OCI-LY1 (cell line): ENCODE measurements at regions not wholly inside any gene's neighbourhood (a gene's known extent, or its start where the extent isn't known, plus 50 kb on each side); places are given as distances from the start of the nearest gene placed in this dataset.

Experiments used
- H2AFZ ChIP-seq: fragments of 200-600 bp; sonication (generic), shearing (Covaris generic); 2 replicates; pipeline ENCODE4 v1.6.0; 2014; ENCODE audit warnings: antibody characterized with exemption, mild to moderate bottlenecking, low read length
- H3F3A ChIP-seq: fragments of 200-600 bp; sonication (generic), shearing (Covaris generic); 2 replicates; pipeline ENCODE4 v1.6.0; 2014; ENCODE audit warnings: mild to moderate bottlenecking, antibody characterized with exemption, low read length, moderate library complexity; ENCODE audit not compliant: insufficient read depth
- H3K27ac ChIP-seq: fragments of 200-600 bp; sonication (generic); 2 replicates; pipeline ENCODE4 v1.5.1; 2014; ENCODE audit warnings: low read length, mixed run types, mild to moderate bottlenecking, low read depth; ENCODE audit not compliant: poor library complexity, severe bottlenecking
- H3K27me3 ChIP-seq: fragments of 200-600 bp; sonication (generic); 2 replicates; pipeline ENCODE4 v1.6.0; 2014; ENCODE audit warnings: antibody characterized with exemption, mild to moderate bottlenecking, low read length, moderate library complexity; ENCODE audit not compliant: insufficient read depth
- H3K36me3 ChIP-seq: fragments of 200-600 bp; sonication (generic); 2 replicates; pipeline ENCODE4 v1.6.1; 2014; ENCODE audit warnings: mild to moderate bottlenecking, antibody characterized with exemption, low read length, moderate library complexity, mixed read lengths; ENCODE audit not compliant: insufficient read depth
- H3K4me1 ChIP-seq: fragments of 200-600 bp; sonication (generic); 2 replicates; pipeline ENCODE4 v1.5.1; 2014; ENCODE audit warnings: mild to moderate bottlenecking, low read length, moderate library complexity; ENCODE audit not compliant: insufficient read depth, severe bottlenecking
- H3K4me2 ChIP-seq: fragments of 200-600 bp; sonication (generic), shearing (Covaris generic); 2 replicates; pipeline ENCODE4 v1.6.1; 2014; ENCODE audit warnings: low read length
- H3K4me3 ChIP-seq: fragments of 200-600 bp; sonication (generic); 2 replicates; pipeline ENCODE4 v1.5.1; 2014; ENCODE audit warnings: low read length, low read depth, mild to moderate bottlenecking, mixed read lengths; ENCODE audit not compliant: poor library complexity, severe bottlenecking
- H3K79me2 ChIP-seq: fragments of 200-600 bp; shearing (Covaris generic); 2 replicates; pipeline ENCODE4 v1.6.1; 2016; ENCODE audit warnings: mixed run types, low read length, mixed read lengths; ENCODE audit not compliant: insufficient read depth
- H3K9ac ChIP-seq: fragments of 200-600 bp; sonication (generic), shearing (Covaris generic); 2 replicates; pipeline ENCODE4 v1.6.1; 2014; ENCODE audit warnings: mild to moderate bottlenecking, low read length, mixed read lengths
- H3K9me2 ChIP-seq: fragments of 200-600 bp; sonication (generic), shearing (Covaris generic); 2 replicates; pipeline ENCODE4 v1.6.1; 2014; ENCODE audit warnings: low read depth, mild to moderate bottlenecking, low read length, mixed read lengths
- H3K9me3 ChIP-seq: fragments of 200-600 bp; shearing (Covaris generic); 2 replicates; pipeline ENCODE4 v1.6.1; 2014; ENCODE audit warnings: low read length, mixed read lengths
- H4K20me1 ChIP-seq: fragments of 200-600 bp; sonication (generic), shearing (Covaris generic); 2 replicates; pipeline ENCODE4 v1.6.0; 2016; ENCODE audit warnings: mild to moderate bottlenecking, low read length; ENCODE audit not compliant: insufficient read depth
- CTCF ChIP-seq: fragments of 200-600 bp; sonication (generic), shearing (Covaris generic); IDR thresholded peaks from 2 replicates; pipeline ENCODE4 v1.5.1; 2017; ENCODE audit warnings: mild to moderate bottlenecking, antibody characterized with exemption, low read length, moderate library complexity, mixed read lengths
- EZH2 ChIP-seq: fragments of 200-600 bp; sonication (generic), shearing (Covaris generic); IDR thresholded peaks from 2 replicates; pipeline ENCODE4 v1.8.0; 2017; ENCODE audit warnings: borderline replicate concordance, mixed run types, mild to moderate bottlenecking, antibody characterized with exemption, low read length, moderate library complexity, mixed read lengths

- Histone ChIP-seq H3K9me2 (no peaks in the 10 kb centered on the region), H3K79me2 (no peaks in the 10 kb centered on the region), H3F3A (no peaks in the 10 kb centered on the region), H3K27ac (no peak overlapping the region), H4K20me1 (no peaks in the 10 kb centered on the region), H3K9ac (no peak overlapping the region), H3K4me3 (no peak overlapping the region), H3K4me2 (no peak overlapping the region), H3K9me3 (no peaks in the 10 kb centered on the region), H3K27me3 (no peaks in the 10 kb centered on the region), H3K4me1 (no peaks in the 10 kb centered on the region), H2AFZ (no peak overlapping the region), H3K36me3 (no peaks in the 10 kb centered on the region)
- TF ChIP-seq EZH2 (no peak), CTCF (no peak)
Measured at GRCh38 chr2:51695531-51695930, 663.6 kb upstream of the NRXN1 start.

GRCh38 chr2:51693640-51694039, 661.7 kb upstream of the NRXN1 start:
- H3K9ac ChIP-seq = no peak overlapping the region
- no peaks in the 10 kb centered on the region for H3F3A ChIP-seq
- H3K4me3 ChIP-seq = no peak overlapping the region
- H3K4me1 ChIP-seq = no peaks in the 10 kb centered on the region
- no peaks in the 10 kb centered on the region for H3K9me2 ChIP-seq
- no peak overlapping the region for H3K4me2 ChIP-seq
- TF ChIP-seq EZH2 (no peak), CTCF (no peak)
- no peaks in the 10 kb centered on the region for H3K9me3 ChIP-seq
- H3K27ac ChIP-seq = no peak overlapping the region
- H2AFZ ChIP-seq = no peak overlapping the region
- H4K20me1 ChIP-seq = no peaks in the 10 kb centered on the region
- H3K27me3 ChIP-seq = no peaks in the 10 kb centered on the region
- no peaks in the 10 kb centered on the region for H3K36me3 ChIP-seq
- no peaks in the 10 kb centered on the region for H3K79me2 ChIP-seq

- Histone ChIP-seq H3K9me2 (no peaks in the 10 kb centered on the region), H3K79me2 (no peaks in the 10 kb centered on the region), H3F3A (no peaks in the 10 kb centered on the region), H3K27ac (no peak overlapping the region), H3K9me3 (peaks cover 6% of the 10 kb centered on the region), H3K4me1 (no peaks in the 10 kb centered on the region), H3K4me2 (no peak overlapping the region), H3K36me3 (no peaks in the 10 kb centered on the region), H2AFZ (no peak overlapping the region), H3K9ac (no peak overlapping the region), H4K20me1 (no peaks in the 10 kb centered on the region), H3K27me3 (no peaks in the 10 kb centered on the region), H3K4me3 (no peak overlapping the region)
- TF ChIP-seq EZH2 (no peak), CTCF (no peak)
Measured at GRCh38 chr2:51681854-51682253, 649.9 kb upstream of the NRXN1 start.
